IMR-90 (cell line): ENCODE measurements at regions not wholly inside any gene's neighbourhood (a gene's known extent, or its start where the extent isn't known, plus 50 kb on each side); places are given as distances from the start of the nearest gene placed in this dataset.

Source experiments
- ATAC-seq: fragments of 200-7000 bp; cut with Tn5 transposase; 2 replicates; pipeline ENCODE4 v1.9.1; 2020; ENCODE audit warnings: low read depth, mild to moderate bottlenecking, moderate library complexity
- BruUV-seq: library from RNA; stranded (reverse); fragments of 400-500 nt; replicated peaks from 2 replicates; lab custom pipeline; 2021; lab: Mats Ljungman, UMichigan
- CTCF ChIA-PET: fragments of 300-600 bp; formaldehyde crosslinking; extraction: SDS; loops from one replicate; lab custom pipeline; 2021; ENCODE audit warnings: antibody characterized with exemption; lab: Yijun Ruan, JAX
- POLR2A ChIA-PET: fragments of 300-600 bp; sonication (Branson Sonifier 250); formaldehyde crosslinking; loops from one replicate; lab custom pipeline; 2022; ENCODE audit warnings: antibody characterized with exemption; ENCODE audit not compliant: unreplicated experiment; lab: Charles Lee
- DNase-seq: peaks from one replicate; pipeline ENCODE4 v3.0.0; 2013
- H2AFZ ChIP-seq: replicated peaks from 2 replicates; pipeline ENCODE3; 2013; ENCODE audit warnings: low read length, mild to moderate bottlenecking; ENCODE audit not compliant: poor library complexity
- H2AK5ac ChIP-seq: 2 replicates; pipeline ENCODE4 v1.6.1; 2013; ENCODE audit warnings: low read depth, low read length, inconsistent platforms
- H2AK9ac ChIP-seq: replicated peaks from 2 replicates; pipeline ENCODE3; 2013; ENCODE audit warnings: mild to moderate bottlenecking, low read depth, low read length, moderate library complexity; ENCODE audit not compliant: poor library complexity
- H2BK120ac ChIP-seq: 2 replicates; pipeline ENCODE4 v1.6.1; 2013; ENCODE audit warnings: low read depth, low read length, inconsistent platforms
- H2BK15ac ChIP-seq: 3 replicates; pipeline ENCODE4 v1.6.1; 2013; ENCODE audit warnings: low read depth, low read length, inconsistent platforms
- H2BK20ac ChIP-seq: 2 replicates; pipeline ENCODE4 v1.6.1; 2013; ENCODE audit warnings: low read depth, mild to moderate bottlenecking, inconsistent platforms, low read length, moderate library complexity
- H2BK5ac ChIP-seq: 2 replicates; pipeline ENCODE4 v1.6.1; 2013; ENCODE audit warnings: mild to moderate bottlenecking, low read depth, low read length, inconsistent platforms; ENCODE audit not compliant: poor library complexity, severe bottlenecking
- H3K14ac ChIP-seq: replicated peaks from 2 replicates; pipeline ENCODE4 v1.6.1; 2013; ENCODE audit warnings: low read depth, low read length, inconsistent platforms
- H3K18ac ChIP-seq: 2 replicates; pipeline ENCODE4 v1.6.1; 2013; ENCODE audit warnings: low read depth, low read length, control low read depth
- H3K23ac ChIP-seq: 2 replicates; pipeline ENCODE4 v1.6.1; 2013; ENCODE audit warnings: low read depth, low read length, inconsistent platforms
- H3K27ac ChIP-seq: 2 replicates; pipeline ENCODE4 v1.5.1; 2013; ENCODE audit warnings: mild to moderate bottlenecking, control low read depth, low read length; ENCODE audit not compliant: insufficient read depth
- H3K27me3 ChIP-seq: 2 replicates; pipeline ENCODE4 v1.6.1; 2013; ENCODE audit warnings: low read length; ENCODE audit not compliant: control insufficient read depth, insufficient read depth
- H3K36me3 ChIP-seq: 2 replicates; pipeline ENCODE4 v1.6.1; 2013; ENCODE audit warnings: low read length, mixed read lengths; ENCODE audit not compliant: control insufficient read depth, insufficient read depth
- H3K4ac ChIP-seq: 2 replicates; pipeline ENCODE4 v1.6.1; 2013; ENCODE audit warnings: low read depth, low read length, inconsistent platforms
- H3K4me1 ChIP-seq: 2 replicates; pipeline ENCODE4 v1.6.1; 2013; ENCODE audit warnings: low read length, mixed read lengths; ENCODE audit not compliant: control insufficient read depth, insufficient read depth
- H3K4me2 ChIP-seq: 2 replicates; pipeline ENCODE4 v1.6.1; 2013; ENCODE audit warnings: low read depth, mild to moderate bottlenecking, control low read depth, low read length, moderate library complexity
- H3K4me3 ChIP-seq: 2 replicates; pipeline ENCODE4 v1.5.1; 2013; ENCODE audit warnings: low read depth, mild to moderate bottlenecking, control low read depth, low read length, moderate library complexity; ENCODE audit not compliant: insufficient read depth
- H3K56ac ChIP-seq: 2 replicates; pipeline ENCODE4 v1.6.1; 2013; ENCODE audit warnings: low read length, inconsistent platforms; ENCODE audit not compliant: insufficient read depth; ENCODE audit errors: extremely low read depth
- H3K79me1 ChIP-seq, 2 experiments: 2 replicates each; pipeline ENCODE4 v1.6.1; 2013; ENCODE audit warnings: low read length in 2 of 2, inconsistent platforms in 1 of 2, low read depth in 1 of 2
- H3K9ac ChIP-seq: 2 replicates; pipeline ENCODE4 v1.6.1; 2013; ENCODE audit warnings: low read depth, low read length, control low read depth
- H3K9me1 ChIP-seq: 2 replicates; pipeline ENCODE4 v1.6.1; 2013; ENCODE audit warnings: low read length, inconsistent platforms; ENCODE audit not compliant: insufficient read depth
- H3K9me3 ChIP-seq: 2 replicates; pipeline ENCODE4 v1.6.1; 2013; ENCODE audit warnings: low read length; ENCODE audit not compliant: control insufficient read depth, insufficient read depth
- H4K20me1 ChIP-seq: 2 replicates; pipeline ENCODE4 v1.6.1; 2013; ENCODE audit warnings: low read length, inconsistent platforms; ENCODE audit not compliant: insufficient read depth
- H4K5ac ChIP-seq: 2 replicates; pipeline ENCODE4 v1.6.1; 2013; ENCODE audit warnings: mild to moderate bottlenecking, low read depth, low read length, control low read depth
- H4K8ac ChIP-seq, 2 experiments: 2 replicates each; pipeline ENCODE4 v1.6.1; 2013; ENCODE audit warnings: low read depth in 2 of 2, low read length in 2 of 2, control low read depth in 1 of 2, inconsistent platforms in 1 of 2
- H4K91ac ChIP-seq: 2 replicates; pipeline ENCODE4 v1.6.1; 2013; ENCODE audit warnings: low read depth, low read length, inconsistent platforms; ENCODE audit not compliant: insufficient read depth
- POLR2A ChIP-seq: IDR thresholded peaks from 2 replicates; pipeline ENCODE4 v1.6.1; 2012; ENCODE audit warnings: mild to moderate bottlenecking, low read depth, low read length
- RFX5 ChIP-seq: IDR thresholded peaks from 2 replicates; pipeline ENCODE4 v1.8.0; 2012; ENCODE audit warnings: low read depth, mild to moderate bottlenecking, low read length, moderate library complexity
- WGBS, 2 experiments: methylation state at CpG; one replicate each; pipeline versions ENCODE4 v1.1.5 to v1.1.7; 2013; ENCODE audit warnings: missing lambda C conversion rate in 2 of 2; ENCODE audit not compliant: insufficient read length in 1 of 2; ENCODE audit errors: extremely low coverage in 2 of 2; 5-methylcytosine and 5-hydroxymethylcytosine counted together
- dilution Hi-C: fragments of 300-500 bp; cut with HindIII; formaldehyde crosslinking; loops from one replicate; pipeline ENCODE4 v1.14.3; 2018; ENCODE audit warnings: low sequenced_read_pairs; ENCODE audit not compliant: unreplicated experiment
- in situ Hi-C: fragments of 300-500 bp; cut with MboI; formaldehyde crosslinking; loops from 3 replicates; pipeline ENCODE4 v1.14.3; 2019; ENCODE audit warnings: low sequenced_read_pairs, inconsistent platforms, mixed read lengths
- intact Hi-C: fragments of 100-400 bp; cut with micrococcal nuclease; formaldehyde crosslinking; loops from 2 replicates; pipeline ENCODE4 v1.10.0; 2022

GRCh38 chr20:50291254-50292078, 100.8 kb downstream of the CEBPB start:
- intact Hi-C loops (loop anchor here (5.0 kb wide), 1 partner anchor 99 kb away; the partner anchor contains the start of gene CEBPB), dilution Hi-C loops (no loop called here), in situ Hi-C loops (no loop called here)
- H3K9me3 ChIP-seq, result no peaks in the 10 kb centered on the region
- no peak for ATAC-seq
- H2AFZ ChIP-seq, result peak overlapping the region; percentile 38
- peak overlapping the region; percentile 100 for H2BK120ac ChIP-seq
- no TSS peak for BruUV-seq
- 98% methylated on average over 8 of the region's 16 CpGs; no CpG with 5 or more reads in 1 of the 2 experiments for WGBS, 2 experiments
- H3K4ac ChIP-seq, result peak overlapping the region; percentile 100
- peak overlapping the region; percentile 88 for H3K27ac ChIP-seq
- H2BK20ac ChIP-seq, result peak overlapping the region; percentile 99
- H3K23ac ChIP-seq, result peak overlapping the region; percentile 92
- no peak overlapping the region for H3K4me3 ChIP-seq
- no peak for DNase-seq
- H2AK9ac ChIP-seq, result peak overlapping the region; percentile 96
- H3K56ac ChIP-seq, result peak overlapping the region; percentile 83
- H3K18ac ChIP-seq, result peak overlapping the region; percentile 95
- H3K4me2 ChIP-seq, result no peak overlapping the region
- peak overlapping the region; percentile 87 to 99 for H4K8ac ChIP-seq
- H2BK5ac ChIP-seq, result peak overlapping the region; percentile 92
- peaks cover 25% of the 10 kb centered on the region for H3K9me1 ChIP-seq
- POLR2A ChIA-PET, result no interaction called here
- H4K91ac ChIP-seq, result peak overlapping the region; percentile 99
- no peaks in the 10 kb centered on the region for H3K36me3 ChIP-seq
- H3K4me1 ChIP-seq, result peaks cover 26% of the 10 kb centered on the region
- peak overlapping the region; percentile 5 for H3K9ac ChIP-seq
- peaks cover 0 to 27% of the 10 kb centered on the region in 2 experiments; a peak in 3 of 4 replicates for H3K79me1 ChIP-seq
- H4K5ac ChIP-seq, result peak overlapping the region; percentile 93
- peak overlapping the region; percentile 85 for H3K14ac ChIP-seq
- H4K20me1 ChIP-seq, result no peaks in the 10 kb centered on the region
- H2BK15ac ChIP-seq, result peak overlapping the region; percentile 95
- no peaks in the 10 kb centered on the region for H3K27me3 ChIP-seq
- TF ChIP-seq POLR2A, result 0 out of 2 replicates have a peak, but pooled peaks have one; percentile 21
- TF ChIP-seq RFX5, result no peak
- CTCF ChIA-PET, result interaction anchor here (0.6 kb wide), 1 partner anchor 56 kb away, joined by 3 read pairs; no protein-coding TSS in a partner anchor
- H2AK5ac ChIP-seq, result peak overlapping the region; percentile 100
